Fibroblast of villous mesenchyme (primary cell): ENCODE measurements at regions not wholly inside any gene's neighbourhood (a gene's known extent, or its start where the extent isn't known, plus 50 kb on each side); places are given as distances from the start of the nearest gene placed in this dataset.

Experiments
- DNase-seq: peaks from one replicate; pipeline ENCODE4 v3.0.0-alpha.2; 2010; ENCODE audit warnings: low read depth
- H3K4me3 ChIP-seq: 2 replicates; pipeline ENCODE4 v1.5.1; 2011; ENCODE audit warnings: low read depth, mild to moderate bottlenecking, low read length
- TF ChIP-seq, protein P1 (sequence below): IDR thresholded peaks from 2 replicates; pipeline ENCODE4 v1.5.1; 2012; ENCODE audit warnings: low read depth, mild to moderate bottlenecking, low read length; ENCODE audit not compliant: insufficient read depth

DNA sequence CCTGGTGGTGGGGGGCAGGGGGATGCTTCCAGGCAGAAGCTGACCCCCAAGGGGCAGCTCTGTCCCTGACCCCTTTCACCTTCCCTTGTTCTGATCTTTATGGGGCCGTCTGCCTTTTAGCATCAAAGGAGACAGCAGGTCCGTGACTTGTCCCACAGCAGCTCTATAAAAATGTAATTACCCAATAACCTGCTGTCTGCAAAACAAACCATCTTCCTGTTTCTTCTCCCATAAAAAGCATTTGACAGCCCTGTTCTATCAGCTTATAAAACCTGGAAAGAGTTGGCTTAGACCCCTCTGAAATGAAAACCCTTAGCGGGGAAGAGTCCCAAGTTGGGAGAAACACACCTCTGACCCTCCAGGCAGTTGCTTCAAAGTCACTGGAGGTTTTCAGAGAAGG is 416.9 kb downstream of the MED13L start:
- TF ChIP-seq, protein P1, sequence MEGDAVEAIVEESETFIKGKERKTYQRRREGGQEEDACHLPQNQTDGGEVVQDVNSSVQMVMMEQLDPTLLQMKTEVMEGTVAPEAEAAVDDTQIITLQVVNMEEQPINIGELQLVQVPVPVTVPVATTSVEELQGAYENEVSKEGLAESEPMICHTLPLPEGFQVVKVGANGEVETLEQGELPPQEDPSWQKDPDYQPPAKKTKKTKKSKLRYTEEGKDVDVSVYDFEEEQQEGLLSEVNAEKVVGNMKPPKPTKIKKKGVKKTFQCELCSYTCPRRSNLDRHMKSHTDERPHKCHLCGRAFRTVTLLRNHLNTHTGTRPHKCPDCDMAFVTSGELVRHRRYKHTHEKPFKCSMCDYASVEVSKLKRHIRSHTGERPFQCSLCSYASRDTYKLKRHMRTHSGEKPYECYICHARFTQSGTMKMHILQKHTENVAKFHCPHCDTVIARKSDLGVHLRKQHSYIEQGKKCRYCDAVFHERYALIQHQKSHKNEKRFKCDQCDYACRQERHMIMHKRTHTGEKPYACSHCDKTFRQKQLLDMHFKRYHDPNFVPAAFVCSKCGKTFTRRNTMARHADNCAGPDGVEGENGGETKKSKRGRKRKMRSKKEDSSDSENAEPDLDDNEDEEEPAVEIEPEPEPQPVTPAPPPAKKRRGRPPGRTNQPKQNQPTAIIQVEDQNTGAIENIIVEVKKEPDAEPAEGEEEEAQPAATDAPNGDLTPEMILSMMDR: no peak
- DNase-seq: no peak
- no peak overlapping the region for H3K4me3 ChIP-seq

DNA sequence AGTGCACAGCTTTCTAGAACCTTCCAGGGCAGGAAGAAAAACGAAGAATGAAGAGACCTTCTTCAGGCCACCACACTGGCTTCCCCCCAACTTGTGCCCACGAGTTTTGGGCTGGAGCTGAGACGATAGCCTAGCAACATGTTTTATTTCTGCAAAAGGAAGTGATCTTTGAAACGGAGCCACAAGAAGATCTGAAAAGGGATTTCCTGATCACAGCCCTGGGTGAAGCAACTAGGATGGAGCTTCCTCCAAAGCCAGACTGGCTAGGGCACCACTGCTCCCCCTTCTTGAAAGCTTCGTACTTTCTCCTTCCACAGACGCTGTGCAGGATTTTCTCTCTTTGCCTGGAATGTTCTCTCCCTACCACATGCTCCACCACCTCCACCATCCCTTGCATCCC is 418.3 kb downstream of the MED13L start:
- TF ChIP-seq, protein P1: no peak
- no peak for DNase-seq
- H3K4me3 ChIP-seq: no peak overlapping the region

DNA sequence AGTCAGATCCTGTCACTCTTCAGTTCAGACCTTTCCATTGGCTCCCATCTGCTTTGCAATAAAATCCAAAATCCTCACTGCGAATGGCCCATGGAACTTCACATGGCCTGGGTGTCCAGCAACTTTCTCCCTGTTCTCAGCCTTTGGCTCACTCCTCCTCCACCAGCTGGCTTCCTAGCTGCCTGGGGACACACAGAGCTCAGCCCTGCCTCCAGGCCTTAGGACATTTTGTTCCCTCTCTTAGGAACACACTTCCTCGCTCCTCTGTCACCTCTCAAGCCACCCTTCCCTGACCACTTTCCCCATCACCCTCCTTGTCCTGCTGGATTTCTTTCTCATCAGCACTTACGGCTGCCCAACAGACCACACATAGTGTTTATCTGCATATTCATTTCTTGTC is 419.6 kb downstream of the MED13L start:
- no peak overlapping the region for H3K4me3 ChIP-seq
- DNase-seq: no peak
- TF ChIP-seq, protein P1: no peak

DNA sequence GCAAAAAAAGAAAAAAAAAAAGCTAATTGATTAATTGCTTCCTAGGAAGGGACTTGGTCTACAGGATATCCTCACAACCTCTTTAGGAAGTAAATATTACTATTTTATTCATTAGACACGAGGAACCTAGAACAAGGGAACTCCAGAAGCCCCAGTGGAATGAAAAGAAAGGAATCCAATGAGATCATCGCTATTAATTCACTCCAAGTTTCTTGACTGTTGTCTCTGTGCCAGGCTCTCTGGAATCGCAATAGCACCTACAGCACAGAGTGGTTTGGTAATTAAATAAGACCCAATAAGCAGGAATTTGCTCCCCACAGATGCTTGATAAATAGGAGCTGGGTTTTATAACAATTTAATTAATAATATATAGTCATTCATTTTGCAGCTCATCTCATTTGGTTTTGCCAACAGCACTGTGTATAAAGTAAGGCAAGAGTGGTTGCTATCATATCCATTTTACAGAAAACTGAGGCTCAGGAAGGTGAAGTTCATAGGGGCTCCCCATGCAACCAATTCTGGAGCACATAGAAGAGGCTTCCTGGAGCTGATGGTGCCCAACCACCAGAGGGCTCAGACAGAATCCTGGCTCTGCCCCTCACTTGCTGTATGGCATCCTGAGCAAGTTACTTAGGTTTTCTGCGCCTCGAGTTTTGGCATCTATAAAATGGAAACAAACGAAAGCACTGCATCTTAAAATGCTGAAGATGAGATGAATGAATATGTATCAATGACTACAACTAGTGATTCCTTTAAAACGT is 420.2 kb downstream of the MED13L start:
- H3K4me3 ChIP-seq: no peak overlapping the region
- DNase-seq: no peak
- TF ChIP-seq, protein P1: no peak

DNA sequence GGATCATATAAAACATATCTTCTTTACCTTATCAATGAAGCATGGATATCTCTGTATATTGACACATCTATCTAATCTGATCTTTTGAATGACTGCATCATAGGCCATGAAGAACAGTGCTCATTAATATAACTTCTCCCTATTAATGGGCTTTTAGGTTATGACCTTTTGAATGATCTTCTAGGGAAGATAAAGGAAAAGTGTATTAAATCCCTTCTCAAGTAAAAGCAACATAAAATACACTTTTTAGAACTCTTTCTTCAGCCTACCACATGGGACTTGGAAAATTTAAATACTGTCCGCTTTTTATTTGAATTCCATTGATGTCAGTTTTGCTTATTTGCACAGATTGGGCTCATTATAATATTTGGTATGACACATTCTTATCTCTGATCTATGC is 425.4 kb downstream of the MED13L start:
- TF ChIP-seq, protein P1: no peak
- no peak overlapping the region for H3K4me3 ChIP-seq
- no peak for DNase-seq

DNA sequence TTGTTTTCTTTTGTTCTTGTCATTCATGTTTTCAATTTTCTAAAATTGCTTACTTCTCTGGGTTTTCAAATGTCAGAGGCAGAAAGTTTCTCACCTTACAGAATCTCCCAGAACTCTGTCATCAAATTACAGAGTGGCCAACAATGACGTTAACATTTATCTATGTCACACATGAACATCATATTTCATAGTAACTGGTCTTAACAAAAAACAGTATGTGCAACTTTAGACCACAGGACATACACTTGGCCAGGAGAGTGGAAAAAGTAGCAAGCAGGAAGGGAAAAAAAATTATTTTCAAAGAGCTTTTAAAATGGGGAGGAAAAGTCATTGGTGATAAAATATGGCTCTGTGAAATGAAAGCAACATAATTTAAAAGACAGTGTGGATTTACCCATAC is 426.5 kb downstream of the MED13L start:
- TF ChIP-seq, protein P1: no peak
- no peak for DNase-seq
- no peak overlapping the region for H3K4me3 ChIP-seq
